Activated T-helper 2 cell treated with anti-CD3 and anti-CD28 coated beads, Interferon-gamma antibody, Interleukin-2, Interleukin-4, amounts not matched to agents 10 μg/mL and 5 μg/mL and 100 μg/mL, durations not matched to agents 14 hours and 24 hours and 36 hours (primary cell): ENCODE measurements at regions not wholly inside any gene's neighbourhood (a gene's known extent, or its start where the extent isn't known, plus 50 kb on each side); places are given as distances from the start of the nearest gene placed in this dataset.
"Not testable (repeated sequence)": the region's sequence is repeated elsewhere in the genome, so short reads cannot be mapped to it uniquely, and the experiment has no call there.

Experiments
- DNase-seq: peaks from one replicate; pipeline ENCODE4 v3.0.0; 2021; ENCODE audit warnings: low spot score
- H3K27ac Mint-ChIP-seq: one replicate; pipeline ENCODE4 v1.8.0; 2021; ENCODE audit warnings: mixed read lengths
- H3K27me3 Mint-ChIP-seq: one replicate; pipeline ENCODE4 v1.8.0; 2021; ENCODE audit warnings: low read depth, mixed read lengths
- H3K36me3 Mint-ChIP-seq: one replicate; pipeline ENCODE4 v1.8.0; 2021; ENCODE audit warnings: low read depth, mixed read lengths
- H3K4me1 Mint-ChIP-seq: one replicate; pipeline ENCODE4 v1.8.0; 2021; ENCODE audit warnings: low read depth, mixed read lengths
- H3K4me3 Mint-ChIP-seq: one replicate; pipeline ENCODE4 v1.8.0; 2021; ENCODE audit warnings: low read depth, mild to moderate bottlenecking, moderate library complexity, mixed read lengths
- H3K9me3 Mint-ChIP-seq: one replicate; pipeline ENCODE4 v1.8.0; 2021; ENCODE audit warnings: mixed read lengths
- intact Hi-C: fragments of 100-400 bp; cut with micrococcal nuclease; formaldehyde crosslinking; loops from one replicate; pipeline ENCODE4 v1.15.1; 2023

DNA sequence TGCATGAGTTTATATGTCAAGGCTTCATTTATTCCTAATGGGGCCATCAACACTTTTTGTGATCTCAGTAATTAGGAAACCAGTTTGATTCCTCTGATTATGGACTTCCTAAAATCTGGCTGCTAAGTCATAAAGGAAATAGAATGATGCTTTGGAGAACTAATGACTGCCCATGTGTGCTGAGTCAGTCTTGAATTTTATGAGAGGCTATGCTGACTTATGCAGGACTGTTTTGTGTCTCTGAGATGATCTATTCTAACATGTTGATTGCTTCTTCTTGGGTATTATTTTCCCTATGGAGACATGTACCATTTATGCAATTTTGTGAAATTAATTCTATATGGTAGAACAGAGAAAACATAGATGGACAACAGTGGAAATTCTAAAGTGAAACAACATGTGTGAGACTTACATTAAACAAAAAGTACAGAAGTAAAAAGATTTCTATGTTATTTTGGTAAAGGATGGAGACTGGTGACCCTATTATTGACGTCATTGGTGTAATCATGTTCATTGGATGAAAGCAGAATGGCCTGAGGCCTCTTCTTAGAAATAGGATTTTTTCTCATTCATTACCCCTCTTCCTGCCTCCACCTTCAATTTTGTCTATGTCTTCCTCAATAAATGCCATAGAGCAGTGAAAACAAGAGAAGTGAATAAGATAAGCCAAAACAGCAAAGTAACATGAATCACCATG is 1658.2 kb upstream of the PIK3C3 start:
- Mint-ChIP-seq H3K4me3 (no peak overlapping the region), H3K4me1 (no peaks in the 10 kb centered on the region), H3K27ac (no peak overlapping the region), H3K9me3 (peaks cover 19% of the 10 kb centered on the region), H3K36me3 (no peaks in the 10 kb centered on the region), H3K27me3 (no peaks in the 10 kb centered on the region)
- intact Hi-C loops, result no loop called here
- no peak for DNase-seq

DNA sequence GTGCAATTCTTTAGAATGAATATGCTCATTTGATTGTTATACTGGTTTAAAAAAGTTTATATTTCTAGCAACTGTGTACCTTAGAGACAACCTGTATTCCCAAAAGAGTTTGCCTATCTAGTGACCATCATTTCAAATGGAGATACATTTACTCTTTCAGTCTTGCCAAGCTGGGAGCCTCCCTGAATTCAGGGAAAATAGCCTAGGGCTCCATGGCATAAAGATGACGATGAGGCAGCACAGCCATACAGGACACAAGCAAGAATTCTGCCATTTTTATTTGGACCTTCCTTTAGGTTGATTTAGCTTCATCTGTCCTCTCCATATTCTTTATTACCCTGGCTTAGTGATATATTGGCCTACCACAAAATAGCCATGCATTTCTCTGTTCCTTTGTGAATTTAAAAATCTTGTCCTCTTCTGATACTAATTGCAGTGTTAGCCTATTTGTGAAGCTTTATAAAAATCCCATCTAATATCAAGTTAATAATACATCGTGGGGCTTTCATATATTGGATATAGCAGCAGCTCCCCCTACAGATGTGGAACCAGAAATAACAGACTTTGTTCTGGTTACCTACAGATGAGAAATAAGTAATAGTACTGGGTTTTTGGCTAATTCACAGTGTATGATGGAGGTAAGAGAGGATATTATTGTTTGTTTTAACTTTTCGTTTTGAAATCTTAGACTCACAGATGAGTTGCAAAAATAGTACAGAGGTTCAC is 1661.9 kb upstream of the PIK3C3 start:
- Mint-ChIP-seq H3K9me3 (peaks cover 22% of the 10 kb centered on the region), H3K4me1 (no peaks in the 10 kb centered on the region), H3K27me3 (no peaks in the 10 kb centered on the region), H3K36me3 (no peaks in the 10 kb centered on the region), H3K27ac (no peak overlapping the region), H3K4me3 (no peak overlapping the region)
- no peak for DNase-seq
- intact Hi-C loops, result no loop called here

DNA sequence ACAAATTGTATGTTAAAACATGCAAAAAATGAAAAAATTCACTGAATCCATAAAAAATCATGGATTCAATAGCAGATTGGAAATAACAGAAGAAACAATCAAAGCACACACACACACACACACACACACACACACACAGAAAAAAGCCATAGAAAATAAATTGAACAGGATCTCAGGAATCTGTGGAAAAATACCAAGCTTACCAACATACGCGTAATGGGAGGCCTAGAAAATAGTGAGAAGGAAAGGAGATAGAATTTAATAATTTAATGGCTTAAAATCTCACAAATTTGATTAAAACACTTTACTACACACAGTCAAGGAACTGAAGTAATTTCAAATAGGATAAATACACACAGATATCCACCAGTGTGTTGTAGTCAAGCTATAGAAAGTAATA is 1671.5 kb upstream of the PIK3C3 start:
- H3K36me3 Mint-ChIP-seq, result no peaks in the 10 kb centered on the region
- H3K27me3 Mint-ChIP-seq, result no peaks in the 10 kb centered on the region
- H3K9me3 Mint-ChIP-seq, result peaks cover 38% of the 10 kb centered on the region
- DNase-seq, result no peak
- no peaks in the 10 kb centered on the region for H3K4me1 Mint-ChIP-seq
- intact Hi-C loops, result no loop called here
- H3K27ac Mint-ChIP-seq, result no peak overlapping the region
- H3K4me3 Mint-ChIP-seq, result no peak overlapping the region

DNA sequence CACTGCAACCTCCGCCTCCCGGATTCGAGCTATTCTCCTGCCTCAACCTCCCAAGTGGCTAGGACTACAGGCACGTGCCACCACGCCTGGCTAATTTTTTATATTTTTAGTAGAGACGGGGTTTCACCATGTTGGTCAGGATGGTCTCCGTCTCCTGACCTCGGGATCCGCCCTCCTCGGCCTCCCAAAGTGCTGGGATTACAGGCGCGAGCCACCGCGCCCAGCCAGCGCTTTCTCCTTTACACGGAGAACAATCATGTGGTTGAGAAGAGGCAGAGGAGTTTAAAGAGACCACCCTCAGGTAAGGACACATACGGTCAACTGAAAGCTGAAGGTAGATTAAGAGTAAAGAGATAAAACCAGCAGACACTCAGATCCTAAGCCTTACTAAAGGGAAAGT is 1673.7 kb upstream of the PIK3C3 start:
- H3K27ac Mint-ChIP-seq, DNase-seq, intact Hi-C loops, H3K4me3 Mint-ChIP-seq, H3K27me3 Mint-ChIP-seq, H3K36me3 Mint-ChIP-seq, H3K4me1 Mint-ChIP-seq: not testable (repeated sequence)
- peaks cover 45% of the 10 kb centered on the region for H3K9me3 Mint-ChIP-seq

DNA sequence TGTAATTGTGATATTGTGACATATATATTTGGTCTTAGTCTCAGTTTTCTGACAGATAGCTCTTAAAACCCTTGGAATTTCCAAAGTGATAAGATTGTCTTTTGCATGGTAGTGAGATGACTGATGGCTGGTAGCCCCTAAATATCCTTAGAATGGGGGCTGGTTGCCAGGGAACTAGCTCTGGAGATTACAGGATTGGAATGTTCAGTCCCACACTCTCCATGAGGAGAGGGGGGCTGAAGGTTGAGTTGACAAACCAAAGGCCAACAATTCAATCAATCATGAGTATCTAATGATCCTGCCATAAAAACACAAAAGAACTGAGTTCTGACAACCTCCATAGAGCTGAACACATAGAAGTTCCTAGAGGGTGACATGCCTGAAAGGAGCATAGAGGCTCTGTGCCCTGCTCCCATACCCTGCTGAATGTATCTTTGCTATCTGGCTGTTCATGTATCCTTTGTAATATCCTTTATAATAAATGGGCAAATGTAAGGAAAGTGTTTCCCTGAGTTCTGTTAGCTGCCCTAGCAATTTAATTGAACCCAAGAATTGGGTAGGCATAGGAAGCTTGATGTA is 1680.3 kb upstream of the PIK3C3 start:
- Mint-ChIP-seq H3K4me3 (no peak overlapping the region), H3K36me3 (no peaks in the 10 kb centered on the region), H3K4me1 (no peaks in the 10 kb centered on the region), H3K27ac (no peak overlapping the region), H3K27me3 (no peaks in the 10 kb centered on the region), H3K9me3 (peaks cover 23% of the 10 kb centered on the region)
- intact Hi-C loops, result no loop called here
- DNase-seq, result no peak

DNA sequence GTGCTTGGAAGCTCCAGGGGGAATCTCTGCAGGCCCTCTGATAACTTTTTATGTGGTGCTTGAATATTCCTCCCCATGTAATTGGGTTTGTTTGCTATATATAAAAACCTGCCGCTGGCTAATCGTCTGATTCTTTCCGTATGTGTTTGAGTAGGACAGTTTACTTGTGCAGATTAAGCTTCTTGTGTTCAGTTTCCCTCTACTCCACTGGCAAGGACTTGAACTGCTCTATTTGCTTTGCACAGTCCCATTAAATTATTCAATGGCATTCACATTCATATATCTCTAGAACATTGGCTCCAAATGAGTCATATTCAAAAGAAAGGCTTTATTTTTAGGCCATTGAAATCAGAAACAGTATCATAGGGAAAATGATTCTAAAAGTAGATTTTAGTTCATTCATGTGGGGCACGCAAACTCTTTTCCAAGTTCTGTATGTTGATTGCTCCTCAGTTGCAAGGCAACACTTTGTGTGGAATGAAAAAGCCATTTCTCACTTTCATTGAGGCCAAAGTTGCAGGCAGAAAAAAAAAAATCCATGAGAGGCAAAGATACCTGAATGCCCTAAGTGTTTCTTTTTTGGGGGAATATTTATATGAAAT is 1682.3 kb upstream of the PIK3C3 start:
- intact Hi-C loops, result no loop called here
- DNase-seq, result no peak
- H3K27ac Mint-ChIP-seq, result no peak overlapping the region
- H3K4me3 Mint-ChIP-seq, result no peak overlapping the region
- no peaks in the 10 kb centered on the region for H3K36me3 Mint-ChIP-seq
- peaks cover 23% of the 10 kb centered on the region for H3K9me3 Mint-ChIP-seq
- H3K27me3 Mint-ChIP-seq, result no peaks in the 10 kb centered on the region
- no peaks in the 10 kb centered on the region for H3K4me1 Mint-ChIP-seq

DNA sequence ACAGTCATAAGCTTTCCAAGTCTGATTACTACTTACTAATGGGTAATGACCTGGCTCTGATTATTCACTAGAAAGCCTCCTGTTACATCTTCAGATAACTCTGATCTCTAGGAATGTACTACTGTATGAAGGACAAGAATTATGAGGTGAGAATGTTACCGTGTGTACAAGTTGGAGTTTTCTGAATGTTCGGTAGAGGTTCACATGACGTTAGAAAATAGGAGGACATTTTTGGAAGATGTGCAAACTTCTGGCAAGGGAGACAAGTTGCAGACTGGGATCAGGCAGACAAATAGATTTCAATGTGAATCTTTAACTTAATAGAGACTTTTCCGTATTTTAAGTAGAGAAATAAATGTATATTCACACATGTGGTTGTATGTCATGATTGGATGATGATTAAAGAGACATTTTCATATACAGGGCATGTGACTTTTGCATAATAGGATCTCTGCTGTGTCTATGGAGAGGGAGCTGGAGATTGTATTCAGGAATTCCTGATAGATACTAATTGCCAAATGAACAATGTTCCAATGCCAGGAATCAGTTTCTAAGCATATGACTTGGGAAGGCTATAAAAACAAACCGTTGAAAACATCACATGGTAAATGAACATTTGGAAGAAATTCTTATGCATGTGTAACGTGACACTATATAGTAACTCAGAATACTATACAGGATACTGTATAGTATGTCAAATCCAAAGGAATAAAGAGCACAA is 1695.8 kb upstream of the PIK3C3 start:
- intact Hi-C loops, result no loop called here
- no peak overlapping the region for H3K4me3 Mint-ChIP-seq
- no peaks in the 10 kb centered on the region for H3K4me1 Mint-ChIP-seq
- DNase-seq, result no peak
- H3K36me3 Mint-ChIP-seq, result no peaks in the 10 kb centered on the region
- no peaks in the 10 kb centered on the region for H3K27me3 Mint-ChIP-seq
- H3K27ac Mint-ChIP-seq, result no peak overlapping the region
- H3K9me3 Mint-ChIP-seq, result peaks cover 24% of the 10 kb centered on the region

DNA sequence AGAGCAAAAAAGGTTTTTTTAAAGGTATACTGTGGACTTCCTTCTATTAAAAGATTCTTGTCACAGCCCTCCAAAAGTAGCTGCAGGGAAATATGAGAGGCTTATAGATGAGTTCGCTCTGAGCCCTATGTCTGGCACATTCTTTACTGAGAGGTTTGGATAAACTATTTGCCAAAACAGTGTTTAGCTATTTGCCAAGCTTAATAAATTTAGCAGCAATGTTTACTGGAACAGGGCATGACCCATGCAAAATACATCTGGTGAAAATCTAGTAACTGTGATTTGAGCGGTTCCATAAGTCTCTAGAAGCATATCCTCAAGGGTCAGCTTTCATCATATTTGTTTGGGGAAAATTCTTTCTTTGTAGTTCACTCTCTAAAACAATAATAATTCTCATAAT is 1696.7 kb upstream of the PIK3C3 start:
- H3K9me3 Mint-ChIP-seq, result peaks cover 23% of the 10 kb centered on the region
- H3K36me3 Mint-ChIP-seq, result no peaks in the 10 kb centered on the region
- H3K4me1 Mint-ChIP-seq, result no peaks in the 10 kb centered on the region
- intact Hi-C loops, result no loop called here
- H3K27me3 Mint-ChIP-seq, result no peaks in the 10 kb centered on the region
- H3K4me3 Mint-ChIP-seq, result no peak overlapping the region
- DNase-seq, result no peak
- no peak overlapping the region for H3K27ac Mint-ChIP-seq

DNA sequence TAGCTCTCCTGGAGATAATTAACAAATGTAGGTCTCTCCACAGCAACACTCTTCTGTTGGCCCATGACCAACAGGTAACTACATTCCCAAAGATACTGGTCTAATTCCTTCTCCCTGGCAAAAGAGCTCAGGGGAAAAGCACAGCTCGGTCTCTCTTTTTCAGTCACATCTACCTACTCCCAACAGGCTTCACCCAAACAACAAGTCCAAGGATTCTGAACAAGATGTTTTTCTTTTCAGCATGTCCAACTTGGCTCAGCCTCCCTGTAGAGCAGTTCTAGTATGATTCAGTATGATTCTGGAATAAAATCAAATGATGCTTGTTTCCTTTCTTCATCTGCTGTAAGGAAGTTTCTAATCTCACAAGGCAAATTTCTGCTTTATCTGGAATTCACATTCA is 1704.8 kb upstream of the PIK3C3 start:
- intact Hi-C loops, result no loop called here
- Mint-ChIP-seq H3K9me3 (peaks cover 31% of the 10 kb centered on the region), H3K27me3 (no peaks in the 10 kb centered on the region), H3K36me3 (no peaks in the 10 kb centered on the region), H3K4me1 (no peaks in the 10 kb centered on the region), H3K27ac (no peak overlapping the region), H3K4me3 (no peak overlapping the region)
- DNase-seq, result no peak

DNA sequence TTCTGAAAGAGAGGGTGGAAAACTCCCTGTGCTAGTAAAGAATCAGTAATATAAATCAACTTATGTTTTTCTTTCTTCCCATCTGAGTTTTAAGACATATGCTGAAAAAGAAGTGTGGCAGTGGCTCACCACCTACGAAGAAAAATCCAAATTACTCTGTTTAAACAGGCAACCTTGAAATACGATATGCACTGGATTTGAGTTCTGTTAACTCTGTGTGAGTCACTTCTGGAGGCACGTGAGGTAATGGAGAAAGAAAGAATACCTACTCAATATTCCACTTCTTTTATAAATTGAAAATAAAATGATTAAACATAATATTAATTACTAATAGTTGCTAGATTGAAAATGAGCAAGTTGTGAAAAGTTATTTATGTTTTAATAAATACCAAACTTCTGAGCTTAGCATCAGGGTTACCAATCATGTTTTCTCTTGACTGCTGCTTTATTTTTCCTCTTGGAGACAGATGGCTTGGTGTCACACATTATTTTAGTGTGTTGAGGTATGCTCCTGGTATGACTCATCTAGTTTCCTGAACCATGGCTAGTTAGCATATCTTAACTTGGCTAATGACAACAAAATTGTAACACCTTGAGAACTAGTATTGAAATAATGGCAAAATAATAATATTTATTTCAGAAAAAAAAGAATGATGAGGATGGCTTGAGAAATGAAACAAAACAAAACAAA is 1705.5 kb upstream of the PIK3C3 start:
- intact Hi-C loops, result no loop called here
- Mint-ChIP-seq H3K27me3 (no peaks in the 10 kb centered on the region), H3K4me3 (no peak overlapping the region), H3K36me3 (no peaks in the 10 kb centered on the region), H3K4me1 (no peaks in the 10 kb centered on the region), H3K27ac (no peak overlapping the region), H3K9me3 (peaks cover 35% of the 10 kb centered on the region)
- no peak for DNase-seq

DNA sequence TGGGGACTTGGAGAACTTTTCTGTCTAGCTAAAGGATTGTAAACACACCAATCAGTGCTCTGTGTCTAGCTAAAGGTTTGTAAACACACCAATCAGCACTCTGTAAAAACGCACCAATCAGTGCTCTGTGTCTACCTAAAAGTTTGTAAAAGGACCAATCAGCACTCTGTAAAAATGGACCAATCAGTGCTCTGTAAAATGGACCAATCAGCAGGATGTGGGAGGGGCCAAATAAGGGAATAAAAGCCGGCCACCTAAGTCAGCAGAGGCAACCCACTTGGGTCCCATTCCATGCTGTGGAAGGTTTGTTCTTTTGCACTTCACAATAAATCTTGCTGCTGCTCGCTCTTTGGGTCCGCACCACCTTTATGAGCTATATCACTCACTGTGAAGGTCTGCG is 1709.4 kb upstream of the PIK3C3 start:
- DNase-seq, H3K27ac Mint-ChIP-seq, H3K4me3 Mint-ChIP-seq, H3K27me3 Mint-ChIP-seq, H3K4me1 Mint-ChIP-seq, H3K36me3 Mint-ChIP-seq, intact Hi-C loops: not testable (repeated sequence)
- peaks cover 27% of the 10 kb centered on the region for H3K9me3 Mint-ChIP-seq

DNA sequence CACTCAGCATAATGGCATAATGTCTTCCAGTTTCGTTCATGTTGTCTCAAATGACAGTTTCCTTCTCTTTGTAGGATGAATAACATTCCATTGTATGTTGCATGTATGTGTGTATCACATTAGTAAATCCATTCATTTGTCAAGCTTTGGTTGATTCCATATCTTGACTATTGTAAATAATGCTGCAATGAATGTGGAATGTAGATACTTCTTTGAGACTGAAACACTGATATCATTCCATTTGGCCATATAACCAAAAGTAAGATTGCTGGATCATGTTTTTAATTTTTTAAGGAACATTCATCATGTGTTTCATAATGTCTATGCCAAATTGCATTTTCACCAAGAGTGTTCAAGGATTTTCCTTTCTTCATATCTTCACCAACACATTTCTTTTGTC is 1711.4 kb upstream of the PIK3C3 start:
- Mint-ChIP-seq H3K4me3 (no peak overlapping the region), H3K9me3 (peaks cover 19% of the 10 kb centered on the region), H3K27ac (no peak overlapping the region), H3K27me3 (no peaks in the 10 kb centered on the region), H3K36me3 (no peaks in the 10 kb centered on the region), H3K4me1 (no peaks in the 10 kb centered on the region)
- intact Hi-C loops, result no loop called here
- DNase-seq, result no peak
